HepG2 (cell line): ENCODE measurements at regions not wholly inside any gene's neighbourhood (a gene's known extent, or its start where the extent isn't known, plus 50 kb on each side); places are given as distances from the start of the nearest gene placed in this dataset.

ENCODE experiments used
- DDIT3 ChIP-seq: sonication (generic); formaldehyde crosslinking; IDR thresholded peaks from 2 replicates; pipeline ENCODE4 v1.4.0; 2020; ENCODE audit warnings: mild to moderate bottlenecking, missing genetic modification reagents
- DNMT1 ChIP-seq: sonication (generic); formaldehyde crosslinking; IDR thresholded peaks from 2 replicates; pipeline ENCODE4 v1.5.1; 2020; ENCODE audit warnings: mild to moderate bottlenecking, missing genetic modification reagents
- DPF2 ChIP-seq: sonication (generic); formaldehyde crosslinking; IDR thresholded peaks from 2 replicates; pipeline ENCODE4 v1.4.0; 2020; ENCODE audit warnings: mild to moderate bottlenecking, low read depth, missing genetic modification reagents, borderline replicate concordance
- ELF1 ChIP-seq: sonication (generic); formaldehyde crosslinking; IDR thresholded peaks from 2 replicates; pipeline ENCODE4 v1.4.0; 2020; ENCODE audit warnings: missing genetic modification reagents
- HIC2 ChIP-seq: sonication (generic); formaldehyde crosslinking; IDR thresholded peaks from 2 replicates; pipeline ENCODE4 v1.9.0; 2022; ENCODE audit warnings: low read depth, missing genetic modification reagents
- JUNB ChIP-seq: sonication (generic); formaldehyde crosslinking; IDR thresholded peaks from 2 replicates; pipeline ENCODE4 v1.8.0; 2022; ENCODE audit warnings: missing genetic modification reagents, mild to moderate bottlenecking, borderline replicate concordance
- KDM5B ChIP-seq: sonication (generic); formaldehyde crosslinking; IDR thresholded peaks from 2 replicates; pipeline ENCODE4 v1.4.0; 2020; ENCODE audit warnings: missing genetic modification reagents, mild to moderate bottlenecking, borderline replicate concordance
- LCORL ChIP-seq, 2 experiments: fragments of 450-650 bp in 1 of 2; sonication (generic) in 1 of 2; formaldehyde crosslinking in 1 of 2; IDR thresholded peaks; 2 replicates each; pipeline versions ENCODE4 v1.5.0 to v1.6.1; 2017 to 2020; ENCODE audit warnings: antibody characterized with exemption in 1 of 2, missing genetic modification reagents in 1 of 2
- MLLT10 ChIP-seq: sonication (generic); formaldehyde crosslinking; IDR thresholded peaks from 2 replicates; pipeline ENCODE4 v1.4.0; 2020; ENCODE audit warnings: missing genetic modification reagents
- PRMT3 ChIP-seq: sonication (generic); formaldehyde crosslinking; IDR thresholded peaks from 2 replicates; pipeline ENCODE4 v1.8.1; 2022; ENCODE audit warnings: low read depth, mild to moderate bottlenecking, moderate library complexity, missing genetic modification reagents, borderline replicate concordance
- REPIN1 ChIP-seq: sonication (generic); formaldehyde crosslinking; IDR thresholded peaks from 2 replicates; pipeline ENCODE4 v1.8.0; 2022; ENCODE audit warnings: missing genetic modification reagents, low read depth, mild to moderate bottlenecking, borderline replicate concordance
- RXRA ChIP-seq: sonication (generic); formaldehyde crosslinking; IDR thresholded peaks from 2 replicates; pipeline ENCODE4 v1.5.1; 2020; ENCODE audit warnings: missing genetic modification reagents
- SRSF1 ChIP-seq: fragments of 200-400 bp; formaldehyde crosslinking; optimal IDR thresholded peaks from 2 replicates; pipeline ENCODE3; 2017; ENCODE audit warnings: mild to moderate bottlenecking, low read depth, low read length, moderate library complexity
- SSRP1 ChIP-seq: IDR thresholded peaks from 2 replicates; pipeline ENCODE4 v1.6.1; 2016; ENCODE audit warnings: control low read depth
- TEF ChIP-seq: sonication (generic); formaldehyde crosslinking; IDR thresholded peaks from 2 replicates; pipeline ENCODE4 v1.5.0; 2020; ENCODE audit warnings: missing genetic modification reagents
- TFDP1 ChIP-seq: IDR thresholded peaks from 2 replicates; pipeline ENCODE4 v1.6.1; 2016; ENCODE audit warnings: missing compliant biosample characterization, missing genetic modification reagents, borderline replicate concordance
- WIZ ChIP-seq: sonication (generic); formaldehyde crosslinking; IDR thresholded peaks from 2 replicates; pipeline ENCODE4 v1.5.1; 2020; ENCODE audit warnings: mild to moderate bottlenecking, missing genetic modification reagents
- XRCC5 ChIP-seq: fragments of 200-400 bp; formaldehyde crosslinking; optimal IDR thresholded peaks from 2 replicates; pipeline ENCODE3; 2017; ENCODE audit warnings: mild to moderate bottlenecking, low read length
- YEATS2 ChIP-seq: sonication (generic); formaldehyde crosslinking; IDR thresholded peaks from 2 replicates; pipeline ENCODE4 v1.4.0; 2020; ENCODE audit warnings: missing genetic modification reagents, borderline replicate concordance
- ZBTB7A ChIP-seq: sonication (generic); formaldehyde crosslinking; IDR thresholded peaks from 2 replicates; pipeline ENCODE4 v1.8.0; 2022; ENCODE audit warnings: mild to moderate bottlenecking, missing genetic modification reagents
- ZFP1 ChIP-seq: IDR thresholded peaks from 2 replicates; pipeline ENCODE4 v1.6.1; 2016
- ZNF414 ChIP-seq: sonication (generic); formaldehyde crosslinking; IDR thresholded peaks from 2 replicates; pipeline ENCODE4 v1.5.0; 2020; ENCODE audit warnings: missing genetic modification reagents
- ZNF597 ChIP-seq: sonication (generic); formaldehyde crosslinking; IDR thresholded peaks from 2 replicates; pipeline ENCODE4 v1.5.0; 2020; ENCODE audit warnings: missing genetic modification reagents
- ZNF598 ChIP-seq: sonication (generic); formaldehyde crosslinking; IDR thresholded peaks from 2 replicates; pipeline ENCODE4 v1.5.1; 2020; ENCODE audit warnings: mild to moderate bottlenecking, missing genetic modification reagents, borderline replicate concordance
- ZNF644 ChIP-seq: IDR thresholded peaks from 2 replicates; pipeline ENCODE4 v1.6.1; 2016; ENCODE audit warnings: low read depth
- ZSCAN21 ChIP-seq: sonication (generic); formaldehyde crosslinking; IDR thresholded peaks from 2 replicates; pipeline ENCODE4 v1.8.0; 2022; ENCODE audit warnings: mild to moderate bottlenecking, missing genetic modification reagents, moderate library complexity, borderline replicate concordance

GRCh38 chr20:12925210-12925755 is 83.5 kb upstream of the SPTLC3 start (continued):
- TF ChIP-seq ZNF644 (CRISPR knock-in tag) (0 out of 2 replicates have a peak, but pooled peaks have one; percentile 74), ZBTB7A (CRISPR knock-in tag) (no peak), LCORL (IDR thresholded peaks at IDR 0.05) (no peak), LCORL (CRISPR knock-in tag; IDR thresholded peaks at IDR 0.05) (peak; percentile 73), HIC2 (CRISPR knock-in tag) (no peak), ZNF598 (CRISPR knock-in tag) (no peak), SSRP1 (CRISPR knock-in tag) (no peak), REPIN1 (CRISPR knock-in tag) (peak; percentile 28; the same call in 1 of the 2 replicates), ZFP1 (CRISPR knock-in tag) (0 out of 2 replicates have a peak, but pooled peaks have one; percentile 27), ZNF414 (CRISPR knock-in tag) (0 out of 2 replicates have a peak, but pooled peaks have one; percentile 31), ZNF597 (CRISPR knock-in tag) (no peak), RXRA (CRISPR knock-in tag) (no peak), TEF (CRISPR knock-in tag) (no peak), ELF1 (CRISPR knock-in tag) (no peak; the same call in 1 of the 2 replicates), TFDP1 (peak; percentile 47; the same call in 1 of the 2 replicates), DNMT1 (CRISPR knock-in tag) (no peak), XRCC5 (peak; percentile 94), KDM5B (CRISPR knock-in tag) (no peak), YEATS2 (peak; percentile 38; the same call in 1 of the 2 replicates), DDIT3 (CRISPR knock-in tag) (0 out of 2 replicates have a peak, but pooled peaks have one; percentile 76), JUNB (no peak), MLLT10 (CRISPR knock-in tag) (no peak), DPF2 (no peak), PRMT3 (CRISPR knock-in tag) (no peak), WIZ (no peak), SRSF1 (no peak), ZSCAN21 (CRISPR knock-in tag) (no peak)
